Fibroblast of skin of right quadriceps (primary cell): ENCODE measurements at regions not wholly inside any gene's neighbourhood (a gene's known extent, or its start where the extent isn't known, plus 50 kb on each side); places are given as distances from the start of the nearest gene placed in this dataset.

Experiments
- DNase-seq: peaks from one replicate; pipeline ENCODE4 v3.0.0-alpha.2; 2013

DNA sequence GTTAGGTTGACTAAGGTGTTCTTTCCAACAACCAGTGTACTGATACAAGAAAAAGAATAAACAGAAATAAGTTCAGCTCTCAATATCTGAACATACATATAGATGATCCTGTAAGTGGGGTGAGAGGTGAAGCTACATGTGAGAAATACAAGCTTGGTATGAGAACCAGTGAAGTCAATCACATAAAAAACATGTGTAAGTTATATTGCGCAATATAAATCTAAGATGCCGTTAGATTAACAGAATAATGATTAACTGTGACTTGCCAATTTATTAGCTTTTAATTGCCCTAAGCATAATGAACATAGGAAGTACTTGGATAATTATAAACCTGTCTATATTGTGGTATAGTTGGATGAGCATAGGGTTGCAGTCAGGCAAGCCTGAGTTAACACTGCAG lies 1597.1 kb upstream of the GOT2 start:
- DNase-seq, result no peak

DNA sequence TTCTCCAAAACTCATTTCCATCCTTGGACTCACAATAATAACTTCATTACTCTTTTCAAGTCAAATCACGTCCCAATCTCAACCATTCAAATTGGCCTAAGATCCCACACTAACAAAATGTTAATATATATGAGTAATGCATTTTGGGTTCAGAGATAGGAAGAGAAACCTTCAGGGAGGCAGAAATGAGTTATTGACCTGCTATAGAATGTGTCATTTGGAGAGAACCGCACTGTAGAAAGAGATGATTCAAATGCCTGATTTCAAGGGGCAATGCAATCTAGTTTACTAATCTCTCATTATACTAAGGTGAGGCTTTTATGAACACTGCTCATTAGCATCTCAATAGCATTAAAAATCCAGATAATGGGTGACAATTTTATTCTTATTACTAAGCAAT lies 1595.0 kb upstream of the GOT2 start:
- DNase-seq, result peak; percentile 40

DNA sequence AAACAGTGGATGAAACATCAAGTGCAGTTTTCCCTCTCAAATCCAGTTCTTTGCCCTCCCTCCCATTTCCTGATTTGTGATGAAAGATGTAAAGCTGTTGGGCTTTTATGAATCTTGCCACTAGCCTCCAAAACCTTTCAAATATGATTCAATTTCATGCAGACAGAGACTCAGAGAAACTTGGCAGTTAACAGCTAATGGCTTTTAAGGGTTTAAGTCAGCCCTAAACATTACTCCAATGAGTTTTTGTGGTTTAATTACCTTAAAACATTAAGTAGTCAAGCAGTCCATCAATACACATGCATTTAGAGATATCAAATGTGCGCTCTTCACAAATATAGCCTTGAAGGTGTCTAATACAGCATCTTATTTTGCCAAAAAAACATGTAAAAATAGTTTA lies 1594.0 kb upstream of the GOT2 start:
- DNase-seq, result no peak

DNA sequence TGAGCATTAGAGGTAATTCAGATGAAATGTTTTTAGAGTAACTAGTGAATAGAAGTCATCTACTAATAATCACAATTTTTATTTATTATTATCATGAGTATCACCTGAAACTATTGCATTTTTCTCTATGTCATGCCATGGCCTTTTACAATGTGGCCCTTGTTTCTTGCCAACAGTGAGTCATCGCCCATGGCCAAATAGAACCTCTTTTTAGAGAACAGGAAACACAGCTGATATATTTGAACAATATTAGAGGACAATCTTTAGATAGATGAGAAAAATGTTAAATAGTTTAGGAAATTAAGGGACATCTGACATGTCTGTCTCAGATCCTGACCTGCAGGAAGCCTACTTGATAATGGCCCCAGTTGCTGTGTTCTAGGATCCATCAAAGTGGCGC lies 1584.4 kb upstream of the GOT2 start:
- DNase-seq, result no peak

- DNase-seq, result no peak
Measured at GRCh38 chr16:60310846-60311445, 1576.8 kb upstream of the GOT2 start.

DNA sequence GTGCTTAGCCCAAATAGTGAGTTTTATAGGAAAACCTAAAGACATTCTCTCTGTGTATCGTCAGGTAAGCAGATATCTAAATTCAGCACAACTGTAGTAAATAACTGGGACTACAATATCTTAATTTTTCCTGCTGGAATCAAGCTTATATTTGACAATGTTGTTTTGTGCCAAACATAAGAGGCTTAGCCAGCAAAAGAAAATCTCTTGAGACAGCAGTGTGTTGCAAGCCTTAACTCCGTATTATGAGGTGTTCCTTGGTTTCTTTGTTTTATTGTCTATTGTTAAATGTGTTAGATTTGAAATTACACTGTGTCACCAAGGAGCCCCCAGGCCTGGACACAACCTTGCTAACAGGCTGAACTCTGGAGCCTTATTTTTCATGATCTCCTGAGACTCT lies 1570.6 kb upstream of the GOT2 start:
- no peak for DNase-seq

DNA sequence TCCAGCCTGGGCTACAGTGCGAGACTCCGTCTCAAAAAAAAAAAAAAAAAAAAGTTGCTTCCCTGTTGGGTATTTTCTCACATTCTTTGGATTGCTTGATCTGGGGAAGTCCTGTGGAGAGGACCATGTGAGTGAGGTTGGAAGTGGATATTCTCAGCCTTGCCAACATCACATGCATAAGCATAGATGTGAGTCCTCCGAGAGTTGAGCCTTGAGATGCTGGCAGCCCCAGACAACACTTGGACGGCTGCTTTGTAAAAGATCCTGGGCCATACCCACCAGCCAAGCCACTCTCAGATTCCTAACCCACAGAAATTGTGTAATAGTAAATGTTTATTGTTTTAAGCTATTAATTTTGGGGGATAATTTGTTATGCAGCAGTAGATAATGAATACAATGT lies 1570.0 kb upstream of the GOT2 start:
- no peak for DNase-seq

GRCh38 chr16:60302676-60303075 lies 1568.6 kb upstream of the GOT2 start:
- no peak for DNase-seq

DNA sequence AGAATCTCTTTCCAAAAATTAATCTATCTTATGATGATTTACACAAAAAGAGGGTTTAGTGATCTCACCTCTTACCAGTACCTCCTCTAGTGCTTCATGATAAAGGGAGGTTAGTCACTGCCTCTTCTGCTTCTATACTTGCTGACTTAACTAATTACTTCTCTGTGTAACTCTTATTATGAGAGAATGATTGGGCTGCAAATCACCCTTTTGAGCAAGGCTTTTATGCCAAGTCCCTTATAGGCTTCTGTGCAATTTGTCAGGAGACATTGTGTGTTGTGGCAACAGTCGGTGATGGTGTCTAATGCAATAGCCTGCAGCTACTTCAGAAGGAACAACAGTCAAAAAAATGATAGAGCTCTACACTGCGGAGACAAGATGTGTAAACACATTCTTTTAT lies 1568.1 kb upstream of the GOT2 start:
- no peak for DNase-seq

GRCh38 chr16:60299241-60299776 lies 1565.2 kb upstream of the GOT2 start:
- DNase-seq, result no peak

DNA sequence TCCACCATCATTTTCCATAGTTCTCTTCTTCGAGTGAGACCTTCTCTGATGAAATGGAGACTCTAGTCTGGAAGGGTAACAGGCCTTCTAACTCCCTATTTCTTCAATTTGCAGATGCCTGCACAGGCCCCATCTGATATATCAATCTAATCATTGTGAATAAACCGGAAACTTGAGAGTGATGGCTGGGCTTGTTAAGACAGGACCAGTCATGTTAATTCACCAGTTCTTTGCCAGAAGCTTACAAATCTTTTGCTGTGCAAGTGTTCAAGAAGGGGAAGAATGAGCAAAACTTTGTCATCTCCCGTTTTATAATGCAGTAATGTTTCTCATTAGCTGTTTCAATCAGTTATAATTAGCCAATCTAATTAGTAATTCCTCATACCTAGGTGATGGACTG lies 1561.3 kb upstream of the GOT2 start:
- no peak for DNase-seq

DNA sequence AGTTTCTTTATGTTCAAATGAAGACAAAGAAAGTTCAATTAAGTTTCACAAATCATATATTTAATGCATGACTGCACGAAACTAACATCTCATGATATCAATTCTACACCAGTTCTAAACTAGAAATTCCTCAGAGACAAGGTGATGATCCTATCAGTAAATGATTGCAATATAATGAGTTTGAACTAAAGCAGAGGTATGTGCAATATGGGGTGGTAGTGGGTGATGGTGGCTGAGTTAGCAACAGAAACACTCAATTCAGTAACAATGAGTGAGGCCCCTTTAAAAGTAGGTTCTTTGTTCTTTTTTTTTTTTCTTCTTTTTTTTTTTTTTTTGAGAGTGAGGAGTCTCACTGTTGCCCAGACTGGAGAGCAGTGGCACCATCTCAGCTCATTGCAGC lies 1551.7 kb upstream of the GOT2 start:
- no peak for DNase-seq

GRCh38 chr16:60279061-60279665 lies 1545.0 kb upstream of the GOT2 start:
- DNase-seq, result no peak

GRCh38 chr16:60274431-60275019 lies 1540.4 kb upstream of the GOT2 start:
- DNase-seq, result no peak

DNA sequence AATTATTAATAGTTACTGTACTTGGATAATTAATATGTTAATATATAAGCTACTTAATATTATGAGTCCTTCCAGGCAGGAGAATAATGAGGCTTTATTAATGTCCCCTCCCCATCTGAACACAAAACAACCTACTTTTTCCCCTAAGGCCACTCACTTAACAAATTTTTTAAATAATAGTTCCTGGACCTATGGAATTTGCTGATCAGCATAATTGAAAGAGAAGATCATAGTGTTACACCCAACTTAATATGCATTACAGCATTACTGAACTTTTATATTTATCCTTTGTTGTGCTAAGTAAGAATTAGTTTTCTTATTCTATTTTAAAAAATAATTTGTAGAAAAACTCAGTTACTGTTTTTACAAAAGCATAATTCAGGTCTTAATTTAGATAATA lies 1537.7 kb upstream of the GOT2 start:
- no peak for DNase-seq

- no peak for DNase-seq
Measured at GRCh38 chr16:60271025-60271771, 1537.1 kb upstream of the GOT2 start.

- no peak for DNase-seq
Measured at GRCh38 chr16:60261425-60261824, 1527.3 kb upstream of the GOT2 start.

DNA sequence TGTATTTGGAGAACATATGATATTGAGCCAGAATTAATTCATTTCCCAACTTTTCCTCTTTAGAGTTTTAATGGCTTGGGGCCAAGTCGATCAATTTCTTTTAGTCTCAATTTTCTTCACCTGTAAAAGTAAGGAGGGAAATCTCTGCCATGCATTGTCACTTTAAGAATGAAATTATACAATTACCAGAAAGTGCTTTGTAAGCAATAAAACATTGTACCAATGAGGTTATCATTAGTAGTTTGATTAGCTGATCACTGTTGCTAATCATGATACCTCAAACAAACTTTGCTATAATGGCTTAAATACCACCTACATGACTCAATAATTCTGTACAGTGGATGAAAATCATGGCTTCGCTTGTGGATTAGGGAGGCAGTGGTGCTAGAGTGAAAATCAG lies 1525.8 kb upstream of the GOT2 start:
- DNase-seq, result no peak

DNA sequence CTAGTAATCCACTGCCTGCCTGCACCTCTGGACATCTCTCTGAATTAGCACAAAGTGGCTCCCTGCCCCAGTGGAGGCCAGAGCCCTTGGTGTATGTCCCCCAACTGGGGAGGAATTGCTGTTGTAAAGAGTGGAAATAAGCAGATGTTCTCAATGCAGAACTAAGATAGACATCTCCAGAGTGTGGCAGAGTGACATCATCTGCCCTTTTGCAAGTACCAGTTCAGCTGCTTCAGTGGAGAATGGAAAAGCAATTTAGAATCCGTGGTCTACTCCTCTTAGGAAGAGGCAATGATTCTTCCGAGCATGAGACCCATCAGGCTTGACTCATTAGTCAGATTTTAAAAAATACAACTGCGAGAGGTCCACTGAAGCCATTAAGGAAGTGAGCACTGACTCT lies 1512.0 kb upstream of the GOT2 start:
- no peak for DNase-seq

DNA sequence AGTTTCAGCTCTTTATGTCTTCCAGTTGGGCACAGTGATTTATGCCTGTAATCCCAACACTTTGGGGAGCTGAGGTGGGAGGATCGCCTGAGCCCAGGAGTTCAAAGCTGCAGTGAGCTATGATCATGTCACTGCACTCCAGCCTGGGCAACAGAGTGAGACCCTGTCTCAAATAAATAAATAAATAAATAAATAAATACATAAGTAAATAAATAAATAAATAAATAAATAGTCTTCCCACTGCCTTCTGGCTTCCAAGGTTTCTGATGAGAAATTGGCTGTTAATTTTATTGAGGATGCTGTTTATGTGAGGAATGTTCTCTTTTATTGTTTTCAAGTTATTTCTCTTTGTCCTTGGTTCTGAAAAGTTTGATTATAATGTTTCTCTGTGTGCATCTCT lies 1507.6 kb upstream of the GOT2 start:
- DNase-seq, result no peak

GRCh38 chr16:60230666-60231065 lies 1496.5 kb upstream of the GOT2 start:
- DNase-seq, result peak; percentile 9

DNA sequence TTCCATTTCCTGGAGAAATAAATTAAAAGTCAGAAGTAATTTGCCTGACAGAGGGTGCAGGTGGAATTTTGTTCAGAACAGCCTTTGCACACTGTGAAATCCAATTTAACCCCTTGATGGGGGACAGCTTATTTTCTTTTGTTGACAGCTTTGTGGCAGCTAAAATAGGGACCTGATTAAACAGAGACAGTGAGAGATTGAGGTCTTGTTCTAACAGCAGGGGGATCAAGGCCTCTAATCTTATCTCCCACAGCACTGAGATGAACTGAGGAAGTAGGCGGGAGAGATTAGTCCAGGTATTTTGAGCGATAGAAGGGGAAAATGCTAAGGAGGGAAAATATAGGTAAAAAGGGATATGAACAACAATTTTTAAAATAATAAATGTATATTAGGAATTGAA lies 1491.4 kb upstream of the GOT2 start:
- DNase-seq, result no peak

- DNase-seq, result no peak
Measured at GRCh38 chr16:60217787-60218186, 1483.7 kb upstream of the GOT2 start.

GRCh38 chr16:60214311-60214710 lies 1480.2 kb upstream of the GOT2 start:
- no peak for DNase-seq
